Left colon (tissue), 2 donors: ENCODE measurements at regions not wholly inside any gene's neighbourhood (a gene's known extent, or its start where the extent isn't known, plus 50 kb on each side); places are given as distances from the start of the nearest gene placed in this dataset.

ENCODE experiments used
- ATAC-seq: fragments of 200-7000 bp; cut with Tn5 transposase; one replicate; pipeline ENCODE4 v1.9.1; 2020; ENCODE audit warnings: mild to moderate bottlenecking, moderate library complexity
- DNase-seq, 2 donors: peaks; one replicate each; pipeline ENCODE4 v3.0.0-alpha.2; 2020
- intact Hi-C, 2 donors: fragments of 100-400 bp; cut with DNase I in 1 of 2; cut with micrococcal nuclease in 1 of 2; formaldehyde crosslinking; loops; one replicate each; pipeline versions ENCODE4 v1.11.2 to v1.14.0; 2022; cut with DNase I, micrococcal nuclease
- donor health status: DM: no; HTN: no; CAD: no.
- donor health status: DM: yes; HTN: yes; CAD: no.

- intact Hi-C loops: no loop called here
- ATAC-seq (peak; percentile 98), DNase-seq (peak; percentile 50 to 74)
These were observed 54.9 kb downstream of the KLHDC7A start for GRCh38 chr1:18535391-18536210.

- intact Hi-C loops: no loop called here
- ATAC-seq (no peak), DNase-seq (no peak)
These were observed 55.6 kb downstream of the KLHDC7A start for GRCh38 chr1:18536356-18536755.

- DNase-seq (no peak), ATAC-seq (no peak)
- intact Hi-C loops: no loop called here
These were observed 56.2 kb downstream of the KLHDC7A start for GRCh38 chr1:18536915-18537314.

- intact Hi-C loops: no loop called here
- no peak for DNase-seq
These were observed 56.9 kb downstream of the KLHDC7A start for GRCh38 chr1:18537386-18538306.

GRCh38 chr1:18539171-18539570 is 58.4 kb downstream of the KLHDC7A start:
- peak in 1 of 2 donors; percentile 25 for DNase-seq

More at GRCh38 chr1:18537386-18538306, 56.9 kb downstream of the KLHDC7A start:
- no peak for ATAC-seq

GRCh38 chr1:18540136-18540765 is 59.5 kb downstream of the KLHDC7A start:
- DNase-seq (no peak), ATAC-seq (no peak)
- intact Hi-C loops: no loop called here

More at GRCh38 chr1:18539171-18539570, 58.4 kb downstream of the KLHDC7A start:
- no peak for ATAC-seq
- intact Hi-C loops: no loop called here

GRCh38 chr1:18541046-18541795 is 60.5 kb downstream of the KLHDC7A start:
- ATAC-seq (no peak), DNase-seq (no peak)

GRCh38 chr1:18542351-18542750 is 61.6 kb downstream of the KLHDC7A start:
- intact Hi-C loops: no loop called here
- no peak for DNase-seq
- ATAC-seq: no peak

More at GRCh38 chr1:18541046-18541795, 60.5 kb downstream of the KLHDC7A start:
- intact Hi-C loops: no loop called here

GRCh38 chr1:18546026-18546425 is 65.3 kb downstream of the KLHDC7A start:
- ATAC-seq: peak; percentile 98
- intact Hi-C loops: no loop called here
- peak; percentile 40 to 61 for DNase-seq

- no peak for ATAC-seq
- intact Hi-C loops: no loop called here
- no peak for DNase-seq
These were observed 66.7 kb downstream of the KLHDC7A start for GRCh38 chr1:18547460-18547859.

GRCh38 chr1:18548643-18549042 is 67.9 kb downstream of the KLHDC7A start:
- no peak for DNase-seq
- no peak for ATAC-seq

GRCh38 chr1:18549106-18549505 is 68.4 kb downstream of the KLHDC7A start:
- DNase-seq (no peak), ATAC-seq (no peak)
- intact Hi-C loops: no loop called here

More at GRCh38 chr1:18548643-18549042, 67.9 kb downstream of the KLHDC7A start:
- intact Hi-C loops: no loop called here

GRCh38 chr1:18549906-18550305 is 69.2 kb downstream of the KLHDC7A start:
- intact Hi-C loops: no loop called here
- ATAC-seq (no peak), DNase-seq (no peak)

GRCh38 chr1:18552631-18553030 is 71.9 kb downstream of the KLHDC7A start:
- ATAC-seq: no peak
- no peak for DNase-seq
- intact Hi-C loops: no loop called here

GRCh38 chr1:18553388-18553787 is 72.7 kb downstream of the KLHDC7A start:
- DNase-seq (no peak), ATAC-seq (no peak)
- intact Hi-C loops: no loop called here

GRCh38 chr1:18554099-18554498 is 73.4 kb downstream of the KLHDC7A start:
- intact Hi-C loops: no loop called here
- DNase-seq (no peak), ATAC-seq (no peak)

GRCh38 chr1:18554597-18554996 is 73.9 kb downstream of the KLHDC7A start:
- intact Hi-C loops: no loop called here
- DNase-seq: no peak
- peak; percentile 52 for ATAC-seq

- DNase-seq (no peak), ATAC-seq (no peak)
- intact Hi-C loops: no loop called here
These were observed 74.3 kb downstream of the KLHDC7A start for GRCh38 chr1:18555036-18555435.

GRCh38 chr1:18556364-18556763 is 74.3 kb upstream of the PAX7 start:
- ATAC-seq (peak; percentile 42), DNase-seq (no peak)
- intact Hi-C loops: no loop called here
